ENCODE measurements at regions not wholly inside any gene's neighbourhood (a gene's known extent, or its start where the extent isn't known, plus 50 kb on each side); places are given as distances from the start of the nearest gene placed in this dataset.

DNA sequence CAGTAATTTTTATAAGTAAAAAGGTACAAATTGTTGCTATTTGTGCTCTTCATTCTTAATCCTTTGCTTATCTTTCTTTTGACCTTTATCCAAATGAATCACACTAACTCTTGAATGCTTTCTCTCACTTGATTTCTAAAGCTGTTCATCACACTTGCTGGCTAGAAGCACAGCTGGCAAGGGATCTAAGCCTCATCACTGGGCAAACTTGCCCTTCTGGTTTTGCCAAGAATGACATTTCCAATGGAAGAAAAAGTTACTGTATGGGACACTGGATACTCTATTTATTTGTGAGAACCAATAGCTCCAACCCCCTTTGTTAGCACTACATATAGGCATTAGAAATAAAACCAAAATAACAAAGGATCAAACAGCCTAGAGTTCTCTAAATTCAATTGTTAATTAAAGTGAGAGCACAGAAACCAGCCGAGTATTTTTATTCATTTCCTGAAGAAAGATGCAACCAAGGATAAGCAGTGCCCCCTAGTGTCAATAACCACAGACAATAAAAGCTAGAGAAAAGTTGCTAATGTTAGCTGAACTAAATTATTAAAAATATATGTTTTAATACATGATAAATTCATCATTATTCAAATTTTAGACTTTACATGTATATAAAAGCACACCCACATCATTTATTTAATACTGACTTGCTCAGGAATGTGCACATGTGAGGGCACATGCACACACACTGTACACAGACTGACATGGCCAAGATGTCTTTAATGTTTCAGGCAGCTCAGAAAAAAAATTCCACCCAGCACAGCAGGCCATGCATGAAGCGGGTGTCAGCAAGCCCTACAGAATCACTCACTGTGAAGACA lies 59.8 kb upstream of the POU5F2 start:
- DNase-seq, result peak; percentile 55 to 78
- no peak for TF ChIP-seq POLR2A (IDR thresholded peaks at IDR 0.05; ENCODE audit: low read length)
- TF ChIP-seq GATA1 (IDR thresholded peaks at IDR 0.05; ENCODE audit: low read depth, low read length), result no peak

DNA sequence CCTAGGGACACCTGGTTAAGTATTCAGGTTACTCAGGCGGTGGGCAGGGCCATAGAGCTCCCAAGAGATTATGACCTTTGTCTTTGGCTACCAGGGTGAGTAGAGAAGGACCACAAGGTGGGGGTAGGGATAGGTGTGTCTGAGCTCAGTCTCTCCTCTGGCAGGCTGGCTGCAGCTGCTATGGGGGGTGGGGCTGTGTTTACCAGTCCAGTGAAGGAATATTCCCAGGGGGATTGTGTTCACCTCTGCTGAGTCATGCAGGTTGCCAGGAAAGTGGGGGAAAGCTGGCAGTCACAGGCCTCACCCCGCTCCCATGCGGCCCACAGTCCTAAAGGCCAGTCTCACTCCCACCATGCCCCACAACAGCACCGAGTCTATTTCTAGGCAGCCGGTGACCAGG lies 53.6 kb upstream of the POU5F2 start:
- TF ChIP-seq GATA1 (IDR thresholded peaks at IDR 0.05; ENCODE audit: low read depth, low read length) (no peak), POLR2A (IDR thresholded peaks at IDR 0.05; ENCODE audit: low read length) (no peak)
- DNase-seq, result no peak

DNA sequence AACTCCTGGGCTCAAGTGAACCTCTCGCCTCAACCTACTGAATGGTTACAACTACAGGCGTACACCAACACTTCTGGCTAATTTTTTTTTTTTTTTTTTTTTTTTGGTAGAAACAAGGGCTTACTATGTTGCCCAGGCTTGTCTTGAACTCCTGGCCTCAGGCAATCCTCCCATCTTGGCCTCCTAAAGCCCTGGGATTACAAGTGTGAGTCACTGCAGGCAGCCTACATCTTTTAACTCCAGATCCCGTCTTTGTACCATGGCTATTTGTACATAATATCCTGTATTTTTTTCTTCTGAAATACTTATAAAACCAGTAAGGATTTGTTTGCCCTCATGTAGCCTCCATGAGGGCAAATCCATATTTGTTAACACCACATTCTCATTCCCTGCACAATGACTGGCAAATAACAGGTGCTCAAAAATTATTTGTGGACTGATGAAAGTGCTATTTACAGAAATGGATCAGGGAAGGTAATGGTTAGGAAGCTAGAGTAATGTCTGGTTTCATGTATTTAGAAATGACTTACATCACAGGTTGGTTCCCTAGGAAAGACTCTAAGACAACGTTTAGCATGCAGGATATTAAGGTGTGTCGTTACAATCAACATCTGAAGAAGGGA lies 51.9 kb upstream of the POU5F2 start:
- TF ChIP-seq GATA1 (IDR thresholded peaks at IDR 0.05; ENCODE audit: low read depth, low read length) (no peak), POLR2A (IDR thresholded peaks at IDR 0.05; ENCODE audit: low read length) (no peak)
- no peak for DNase-seq

DNA sequence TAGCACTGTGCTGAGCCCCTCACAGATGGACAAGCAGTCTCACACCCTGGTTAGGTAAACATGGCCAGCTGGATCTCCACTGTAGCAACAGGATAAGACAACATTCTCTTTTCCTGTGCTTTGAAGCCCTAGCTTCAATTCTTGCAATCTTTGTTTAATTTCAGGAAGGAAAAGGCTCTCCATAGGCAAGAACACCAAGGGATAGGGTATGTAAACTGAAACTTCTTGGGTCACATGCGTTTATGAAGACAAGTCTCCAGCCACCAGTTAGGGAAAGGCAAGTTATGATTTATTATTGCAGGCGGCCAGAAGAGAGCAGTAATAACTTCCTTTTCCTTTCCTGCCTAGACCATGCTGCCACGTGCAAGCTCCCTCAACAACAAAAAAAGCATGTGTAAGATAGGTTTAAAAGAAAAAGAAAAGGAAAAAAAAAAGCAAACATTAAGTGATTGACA lies 50.1 kb upstream of the POU5F2 start:
- DNase-seq, result no peak
- TF ChIP-seq POLR2A (IDR thresholded peaks at IDR 0.05; ENCODE audit: low read length), result no peak
